ENCODE measurements at regions not wholly inside any gene's neighbourhood (a gene's known extent, or its start where the extent isn't known, plus 50 kb on each side); places are given as distances from the start of the nearest gene placed in this dataset.

GRCh38 chr20:57934913-57935312, 225.1 kb upstream of the PMEPA1 start:
- Histone ChIP-seq H3K27me3 (ENCODE audit: insufficient read depth, low read length) (no peaks in the 10 kb centered on the region), H2AK5ac (ENCODE audit: insufficient read length, low read length) (no peak overlapping the region), H3K18ac (ENCODE audit: insufficient read length, low read depth, low read length) (no peak overlapping the region), H3K79me1 (ENCODE audit: insufficient read depth, low read depth, low read length, poor library complexity, severe bottlenecking) (no peaks in the 10 kb centered on the region), H3K4ac (ENCODE audit: low read depth, low read length) (no peak overlapping the region), H3K56ac (ENCODE audit: insufficient read length, low read depth, low read length) (no peak overlapping the region), H3K14ac (ENCODE audit: insufficient read depth, low read length) (no peak overlapping the region), H3K4me1 (ENCODE audit: insufficient read depth, low read length) (no peaks in the 10 kb centered on the region; the same call in 1 of the 2 replicates), H3K23ac (ENCODE audit: insufficient read length, low read depth, low read length) (no peak overlapping the region), H3K27ac (ENCODE audit: insufficient read length, low read depth, low read length) (no peak overlapping the region), H2AFZ (ENCODE audit: low read length) (no peak overlapping the region), H4K8ac (replicated peaks; ENCODE audit: insufficient read length, low read depth, low read length) (no peak overlapping the region), H4K91ac (ENCODE audit: insufficient read length, low read depth, low read length) (no peak overlapping the region), H3T11ph (ENCODE audit: low read length) (no peak overlapping the region), H2BK5ac (ENCODE audit: insufficient read length, low read length) (no peak overlapping the region), H4K20me1 (ENCODE audit: control insufficient read depth, insufficient read depth, insufficient read length) (no peaks in the 10 kb centered on the region), H3K9me3 (ENCODE audit: control insufficient read depth, low read depth, low read length) (no peaks in the 10 kb centered on the region), H4K5ac (ENCODE audit: insufficient read length, low read depth, low read length) (no peak overlapping the region), H2BK15ac (ENCODE audit: low read depth, low read length) (no peak overlapping the region), H3K4me2 (ENCODE audit: insufficient read depth, insufficient read length, low read length) (no peak overlapping the region), H3K23me2 (ENCODE audit: insufficient read length, low read depth, low read length, poor library complexity, severe bottlenecking) (no peaks in the 10 kb centered on the region), H3K9ac (ENCODE audit: extremely low read depth, insufficient read length, low read length) (no peak overlapping the region), H2BK20ac (ENCODE audit: low read depth, low read length, poor library complexity, severe bottlenecking) (no peak overlapping the region), H2BK12ac (ENCODE audit: insufficient read length, low read depth, low read length) (no peak overlapping the region), H2BK120ac (ENCODE audit: low read depth, low read length, poor library complexity, severe bottlenecking) (no peak overlapping the region), H3K79me2 (ENCODE audit: insufficient read depth, low read length) (no peaks in the 10 kb centered on the region)
- Mint-ChIP-seq H3K4me3 (no peak overlapping the region), H3K36me3 (ENCODE audit: insufficient read depth in 1 of 3, low read depth in 3 of 3) (peaks cover 0 to 10% (median 0%) of the 10 kb centered on the region in 3 experiments; a peak in 2 of 7 replicates), H3K4me1 (peaks cover 40 to 49% of the 10 kb centered on the region in 2 experiments), H3K27ac (no peak overlapping the region), H3K9me3 (peaks cover 0 to 7% of the 10 kb centered on the region in 2 experiments; a peak in 1 of 5 replicates), H3K27me3 (ENCODE audit: low read depth) (peaks cover 3% of the 10 kb centered on the region)
- WGBS (ENCODE audit: extremely low coverage, insufficient read length, low lambda C conversion rate) = no CpG with 5 or more reads among the region's 10 CpGs
- no peak for DNase-seq
- no peak for TF ChIP-seq CTCF (conservative IDR thresholded peaks at IDR 0.05)
